ENCODE measurements at regions not wholly inside any gene's neighbourhood (a gene's known extent, or its start where the extent isn't known, plus 50 kb on each side); places are given as distances from the start of the nearest gene placed in this dataset.

DNA sequence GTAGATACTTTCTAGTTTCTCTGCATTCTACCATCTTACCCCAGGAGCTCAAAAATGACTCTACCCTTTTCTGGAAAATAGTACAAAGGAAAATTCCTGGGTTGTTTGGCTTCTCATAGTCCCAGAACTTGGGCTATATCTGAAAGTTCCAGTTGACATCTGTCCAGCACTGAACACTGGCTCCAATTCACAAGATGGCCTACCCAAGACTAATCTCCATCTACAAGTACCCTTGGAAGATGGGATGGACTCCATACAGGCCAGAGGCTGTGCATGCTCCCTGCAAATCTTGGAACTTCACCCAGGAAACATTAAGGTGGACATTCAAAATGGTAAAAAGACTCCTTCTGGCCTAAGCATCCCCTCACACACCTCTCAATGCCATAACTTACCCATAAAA lies 427.1 kb downstream of the DTWD2 start:
- TF ChIP-seq, protein P1, sequence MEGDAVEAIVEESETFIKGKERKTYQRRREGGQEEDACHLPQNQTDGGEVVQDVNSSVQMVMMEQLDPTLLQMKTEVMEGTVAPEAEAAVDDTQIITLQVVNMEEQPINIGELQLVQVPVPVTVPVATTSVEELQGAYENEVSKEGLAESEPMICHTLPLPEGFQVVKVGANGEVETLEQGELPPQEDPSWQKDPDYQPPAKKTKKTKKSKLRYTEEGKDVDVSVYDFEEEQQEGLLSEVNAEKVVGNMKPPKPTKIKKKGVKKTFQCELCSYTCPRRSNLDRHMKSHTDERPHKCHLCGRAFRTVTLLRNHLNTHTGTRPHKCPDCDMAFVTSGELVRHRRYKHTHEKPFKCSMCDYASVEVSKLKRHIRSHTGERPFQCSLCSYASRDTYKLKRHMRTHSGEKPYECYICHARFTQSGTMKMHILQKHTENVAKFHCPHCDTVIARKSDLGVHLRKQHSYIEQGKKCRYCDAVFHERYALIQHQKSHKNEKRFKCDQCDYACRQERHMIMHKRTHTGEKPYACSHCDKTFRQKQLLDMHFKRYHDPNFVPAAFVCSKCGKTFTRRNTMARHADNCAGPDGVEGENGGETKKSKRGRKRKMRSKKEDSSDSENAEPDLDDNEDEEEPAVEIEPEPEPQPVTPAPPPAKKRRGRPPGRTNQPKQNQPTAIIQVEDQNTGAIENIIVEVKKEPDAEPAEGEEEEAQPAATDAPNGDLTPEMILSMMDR (IDR thresholded peaks at IDR 0.05; ENCODE audit: low read depth, low read length, poor library complexity, severe bottlenecking) = no peak
- no peak for TF ChIP-seq EZH2phosphoT487 (IDR thresholded peaks at IDR 0.05; ENCODE audit: borderline replicate concordance, low read length)
